ENCODE measurements at regions not wholly inside any gene's neighbourhood (a gene's known extent, or its start where the extent isn't known, plus 50 kb on each side); places are given as distances from the start of the nearest gene placed in this dataset.

DNA sequence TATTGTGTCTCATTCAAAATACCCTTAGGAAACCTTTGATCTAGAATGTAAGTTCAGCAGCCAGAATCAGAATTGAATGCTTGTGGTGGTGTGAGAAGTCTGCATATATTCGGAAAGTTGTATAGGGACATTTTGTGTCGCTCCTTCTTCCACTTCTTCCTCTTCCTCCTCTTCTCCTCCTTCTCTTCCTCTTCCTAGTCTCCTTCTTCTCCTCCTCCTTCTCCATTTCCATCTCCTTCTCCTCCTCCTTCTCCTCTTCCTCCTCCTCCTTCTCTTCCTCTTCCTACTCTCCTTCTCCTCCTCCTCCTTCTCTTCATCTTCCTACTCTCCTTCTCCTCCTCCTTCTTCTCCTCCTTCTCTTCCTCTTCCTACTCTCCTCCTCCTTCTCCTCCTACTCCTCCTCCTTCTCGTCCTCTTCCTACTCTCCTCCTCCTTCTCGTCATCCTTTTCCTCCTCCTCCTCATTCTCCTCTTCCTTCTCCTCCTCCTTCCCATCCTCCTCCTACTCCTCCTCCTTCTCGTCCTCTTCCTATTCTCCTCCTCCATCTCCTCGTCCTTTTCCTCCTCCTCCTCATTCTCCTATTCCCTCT is 749.3 kb upstream of the GOLIM4 start:
- ChIA-PET POLR2A (ENCODE audit: unreplicated experiment) (no interaction called here), CTCF (no interaction called here)
- no peak overlapping the region for H3K4me3 ChIP-seq
- H3K27ac ChIP-seq, result no peak overlapping the region
- no peak overlapping the region for H2AFZ ChIP-seq
- H3F3A ChIP-seq (ENCODE audit: insufficient read depth, low read depth), result no peaks in the 10 kb centered on the region
- H3K27me3 ChIP-seq (ENCODE audit: insufficient read depth, low read depth), result peaks cover 19% of the 10 kb centered on the region; the same call in 1 of the 2 replicates
- no peaks in the 10 kb centered on the region for H4K20me1 ChIP-seq (ENCODE audit: insufficient read depth)
- H3K36me3 ChIP-seq (ENCODE audit: low read depth), result no peaks in the 10 kb centered on the region
- intact Hi-C loops (cut with micrococcal nuclease; ENCODE audit: unreplicated experiment), result loop anchor here (5.0 kb wide), 2 partner anchors 678 to 897 kb away; no protein-coding TSS in a partner anchor
- H3K79me2 ChIP-seq (ENCODE audit: low read depth), result no peaks in the 10 kb centered on the region
- BruUV-seq (replicated peaks), result no TSS peak
- no peaks in the 10 kb centered on the region for H3K9me2 ChIP-seq (ENCODE audit: insufficient read depth)
- H3K4me1 ChIP-seq (replicated peaks; ENCODE audit: insufficient read depth), result no peaks in the 10 kb centered on the region
- no peaks in the 10 kb centered on the region for H3K9me3 ChIP-seq (ENCODE audit: insufficient read depth, low read depth)
- no peak overlapping the region for H3K4me2 ChIP-seq
- no peak for TF ChIP-seq EZH2 (IDR thresholded peaks at IDR 0.05; ENCODE audit: low read depth)
- TF ChIP-seq, protein P1, sequence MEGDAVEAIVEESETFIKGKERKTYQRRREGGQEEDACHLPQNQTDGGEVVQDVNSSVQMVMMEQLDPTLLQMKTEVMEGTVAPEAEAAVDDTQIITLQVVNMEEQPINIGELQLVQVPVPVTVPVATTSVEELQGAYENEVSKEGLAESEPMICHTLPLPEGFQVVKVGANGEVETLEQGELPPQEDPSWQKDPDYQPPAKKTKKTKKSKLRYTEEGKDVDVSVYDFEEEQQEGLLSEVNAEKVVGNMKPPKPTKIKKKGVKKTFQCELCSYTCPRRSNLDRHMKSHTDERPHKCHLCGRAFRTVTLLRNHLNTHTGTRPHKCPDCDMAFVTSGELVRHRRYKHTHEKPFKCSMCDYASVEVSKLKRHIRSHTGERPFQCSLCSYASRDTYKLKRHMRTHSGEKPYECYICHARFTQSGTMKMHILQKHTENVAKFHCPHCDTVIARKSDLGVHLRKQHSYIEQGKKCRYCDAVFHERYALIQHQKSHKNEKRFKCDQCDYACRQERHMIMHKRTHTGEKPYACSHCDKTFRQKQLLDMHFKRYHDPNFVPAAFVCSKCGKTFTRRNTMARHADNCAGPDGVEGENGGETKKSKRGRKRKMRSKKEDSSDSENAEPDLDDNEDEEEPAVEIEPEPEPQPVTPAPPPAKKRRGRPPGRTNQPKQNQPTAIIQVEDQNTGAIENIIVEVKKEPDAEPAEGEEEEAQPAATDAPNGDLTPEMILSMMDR (conservative IDR thresholded peaks at IDR 0.05), result no peak
- DNase-seq, result no peak

DNA sequence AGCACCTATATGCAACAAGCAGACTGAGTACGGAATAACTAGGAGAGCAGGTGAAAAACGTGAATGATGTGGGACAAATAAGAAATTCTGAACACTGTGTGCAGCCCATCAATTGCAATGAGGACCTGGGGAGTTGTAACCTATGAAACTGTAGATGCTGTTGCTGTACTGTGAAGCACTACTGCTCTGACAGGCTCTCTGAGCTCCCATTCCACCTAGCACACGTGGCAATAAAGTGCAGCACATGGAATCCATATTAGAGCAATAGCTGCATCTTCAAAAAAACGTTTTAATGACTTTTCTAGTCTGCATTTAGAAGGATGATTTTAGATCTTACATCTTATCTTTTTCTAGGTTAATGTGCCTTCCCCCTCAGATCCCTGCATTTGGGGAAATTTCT is 748.7 kb upstream of the GOLIM4 start:
- Histone ChIP-seq H3K27me3 (ENCODE audit: insufficient read depth, low read depth) (peaks cover 19% of the 10 kb centered on the region; the same call in 1 of the 2 replicates), H4K20me1 (ENCODE audit: insufficient read depth) (no peaks in the 10 kb centered on the region), H3K36me3 (ENCODE audit: low read depth) (no peaks in the 10 kb centered on the region), H3K4me1 (replicated peaks; ENCODE audit: insufficient read depth) (no peaks in the 10 kb centered on the region), H3K9me3 (ENCODE audit: insufficient read depth, low read depth) (no peaks in the 10 kb centered on the region), H2AFZ (no peak overlapping the region), H3K27ac (no peak overlapping the region), H3K4me2 (no peak overlapping the region), H3K9me2 (ENCODE audit: insufficient read depth) (no peaks in the 10 kb centered on the region), H3F3A (ENCODE audit: insufficient read depth, low read depth) (no peaks in the 10 kb centered on the region), H3K79me2 (ENCODE audit: low read depth) (no peaks in the 10 kb centered on the region), H3K4me3 (no peak overlapping the region)
- BruUV-seq (replicated peaks), result no TSS peak
- POLR2A ChIA-PET (ENCODE audit: unreplicated experiment), result no interaction called here
- no peak for DNase-seq
- intact Hi-C loops (cut with micrococcal nuclease; ENCODE audit: unreplicated experiment), result no loop called here
- CTCF ChIA-PET, result interaction anchor here (0.6 kb wide), 1 partner anchor 605 kb away, joined by 3 read pairs; no protein-coding TSS in a partner anchor
- TF ChIP-seq EZH2 (IDR thresholded peaks at IDR 0.05; ENCODE audit: low read depth), result no peak
- TF ChIP-seq, protein P1 (conservative IDR thresholded peaks at IDR 0.05), result no peak

DNA sequence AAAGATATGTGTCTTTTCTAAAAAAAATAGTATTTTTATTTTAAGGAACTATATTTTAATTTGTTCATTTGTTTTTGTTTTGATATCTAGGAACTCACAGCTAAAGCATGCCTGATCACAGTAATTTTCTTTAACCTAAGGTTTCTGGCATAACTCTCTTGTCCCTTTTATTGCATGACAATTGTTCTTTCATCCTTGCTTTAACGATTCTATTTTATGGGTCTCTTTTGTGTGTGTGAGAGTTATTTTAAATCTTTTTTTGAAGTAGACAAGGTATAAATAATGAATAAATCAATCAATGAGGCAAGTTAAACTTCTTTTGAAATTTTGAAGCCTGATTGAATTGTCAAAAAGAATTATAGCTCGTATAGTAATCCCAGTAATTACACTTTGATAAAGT is 747.8 kb upstream of the GOLIM4 start:
- intact Hi-C loops (cut with micrococcal nuclease; ENCODE audit: unreplicated experiment), result no loop called here
- no peaks in the 10 kb centered on the region for H3K9me2 ChIP-seq (ENCODE audit: insufficient read depth)
- CTCF ChIA-PET, result no interaction called here
- no peaks in the 10 kb centered on the region for H3F3A ChIP-seq (ENCODE audit: insufficient read depth, low read depth)
- no peak for TF ChIP-seq EZH2 (IDR thresholded peaks at IDR 0.05; ENCODE audit: low read depth)
- TF ChIP-seq, protein P1 (conservative IDR thresholded peaks at IDR 0.05), result no peak
- no peaks in the 10 kb centered on the region for H3K9me3 ChIP-seq (ENCODE audit: insufficient read depth, low read depth)
- no TSS peak for BruUV-seq (replicated peaks)
- no peaks in the 10 kb centered on the region for H3K4me1 ChIP-seq (replicated peaks; ENCODE audit: insufficient read depth)
- no peak for DNase-seq
- no peaks in the 10 kb centered on the region for H3K79me2 ChIP-seq (ENCODE audit: low read depth)
- H3K27me3 ChIP-seq (ENCODE audit: insufficient read depth, low read depth), result peaks cover 19% of the 10 kb centered on the region; the same call in 1 of the 2 replicates
- H3K27ac ChIP-seq, result no peak overlapping the region
- no peaks in the 10 kb centered on the region for H3K36me3 ChIP-seq (ENCODE audit: low read depth)
- no peak overlapping the region for H3K4me2 ChIP-seq
- H3K4me3 ChIP-seq, result no peak overlapping the region
- POLR2A ChIA-PET (ENCODE audit: unreplicated experiment), result no interaction called here
- no peaks in the 10 kb centered on the region for H4K20me1 ChIP-seq (ENCODE audit: insufficient read depth)
- H2AFZ ChIP-seq, result no peak overlapping the region

Measured in PC-9 (cell line).